GM19372 (cell line): ENCODE measurements at regions not wholly inside any gene's neighbourhood (a gene's known extent, or its start where the extent isn't known, plus 50 kb on each side); places are given as distances from the start of the nearest gene placed in this dataset.

Experiments used
- ATAC-seq: cut with Tn5 transposase; IDR thresholded peaks from one replicate; pipeline ENCODE4 v1.9.1; 2021; ENCODE audit warnings: mild to moderate bottlenecking, low read depth, moderate library complexity; ENCODE audit not compliant: unreplicated experiment

DNA sequence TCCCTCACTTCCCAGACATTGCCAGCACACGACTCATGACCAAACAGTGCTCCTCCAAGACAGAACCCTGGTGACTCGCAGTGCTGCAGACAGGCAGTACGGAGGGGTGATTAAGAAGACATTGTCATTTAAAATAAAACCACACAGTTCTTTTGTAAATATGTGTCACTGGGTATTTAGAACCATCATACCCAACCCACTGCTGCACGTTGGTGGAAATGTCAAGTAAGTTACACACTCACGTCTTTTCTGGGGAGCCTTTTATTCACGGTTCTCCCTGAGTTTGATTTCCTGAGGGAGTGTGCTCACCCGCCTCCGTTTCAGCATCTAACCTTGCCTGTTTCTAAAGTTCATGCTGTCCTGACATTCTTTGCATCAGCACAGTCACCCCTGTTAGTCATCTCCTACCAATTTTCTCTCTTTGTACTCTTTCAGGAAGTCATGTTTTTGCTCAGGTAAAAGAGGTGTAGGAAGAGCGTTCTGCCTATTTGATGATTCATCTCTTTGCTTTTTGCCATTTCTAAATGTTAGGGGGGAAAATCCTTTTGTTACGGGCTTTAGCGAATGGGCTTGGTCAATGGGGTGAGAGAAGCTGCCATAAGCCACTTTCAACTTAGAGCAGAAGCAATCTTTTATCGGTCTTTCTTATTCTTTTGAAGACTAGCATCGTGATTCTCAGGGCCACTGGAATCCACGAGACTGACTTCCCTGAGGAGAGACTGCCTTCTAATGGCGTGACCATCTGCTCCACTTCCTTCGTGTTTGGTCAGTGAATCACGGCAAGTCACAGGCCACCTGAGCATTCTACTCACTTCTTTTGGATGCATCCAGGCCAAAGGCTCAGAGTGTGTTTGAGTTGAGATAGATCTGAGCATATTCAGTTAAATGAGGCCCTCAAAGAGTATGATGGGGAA lies 512.8 kb upstream of the JARID2 start:
- ATAC-seq, result no peak

DNA sequence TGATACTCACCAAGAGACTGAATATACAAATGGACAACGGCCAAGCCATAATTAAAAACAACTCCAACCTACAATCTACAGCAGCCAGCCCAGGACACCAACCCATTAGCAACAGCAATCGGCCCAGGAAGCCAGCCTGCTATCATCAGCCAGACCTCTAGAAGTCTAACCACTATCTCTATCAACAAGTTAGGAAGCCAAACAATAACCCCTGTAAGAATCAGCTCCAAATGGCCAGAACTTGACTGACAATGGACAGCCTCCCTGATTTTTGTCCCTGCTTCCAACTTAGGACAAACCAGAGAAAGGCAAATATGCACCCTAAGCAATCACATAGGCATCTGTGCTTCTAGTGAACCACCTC lies 511.8 kb upstream of the JARID2 start:
- no peak for ATAC-seq

GRCh38 chr6:14734416-14735340 lies 511.2 kb upstream of the JARID2 start:
- ATAC-seq, result peak; percentile 93

GRCh38 chr6:14735956-14736486 lies 509.8 kb upstream of the JARID2 start:
- no peak for ATAC-seq

- ATAC-seq, result no peak
Observed at GRCh38 chr6:14736554-14736953, 509.3 kb upstream of the JARID2 start.

- ATAC-seq, result no peak
Observed at GRCh38 chr6:14738497-14738896, 507.4 kb upstream of the JARID2 start.

- no peak for ATAC-seq
Observed at GRCh38 chr6:14738933-14739332, 506.9 kb upstream of the JARID2 start.

GRCh38 chr6:14739827-14740226 lies 506.0 kb upstream of the JARID2 start:
- no peak for ATAC-seq

DNA sequence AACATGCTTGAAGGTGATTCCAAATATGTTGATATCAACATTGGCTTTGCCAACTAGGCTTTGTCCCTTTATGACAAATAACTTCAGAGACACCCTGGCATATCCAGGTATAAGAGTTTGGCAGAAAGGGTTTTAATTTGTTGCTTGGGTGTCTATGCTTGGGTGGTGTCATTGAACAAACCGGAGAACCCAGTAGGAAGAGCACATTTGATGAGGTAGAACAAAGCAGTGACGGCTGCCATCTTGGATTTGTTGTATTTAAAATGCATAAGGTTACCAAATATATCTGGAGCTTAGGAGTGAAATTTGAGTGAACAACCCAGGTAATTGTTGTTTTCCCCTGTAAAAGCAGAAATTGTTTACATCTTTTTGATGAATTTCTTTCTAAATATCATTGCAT lies 503.7 kb upstream of the JARID2 start:
- no peak for ATAC-seq

DNA sequence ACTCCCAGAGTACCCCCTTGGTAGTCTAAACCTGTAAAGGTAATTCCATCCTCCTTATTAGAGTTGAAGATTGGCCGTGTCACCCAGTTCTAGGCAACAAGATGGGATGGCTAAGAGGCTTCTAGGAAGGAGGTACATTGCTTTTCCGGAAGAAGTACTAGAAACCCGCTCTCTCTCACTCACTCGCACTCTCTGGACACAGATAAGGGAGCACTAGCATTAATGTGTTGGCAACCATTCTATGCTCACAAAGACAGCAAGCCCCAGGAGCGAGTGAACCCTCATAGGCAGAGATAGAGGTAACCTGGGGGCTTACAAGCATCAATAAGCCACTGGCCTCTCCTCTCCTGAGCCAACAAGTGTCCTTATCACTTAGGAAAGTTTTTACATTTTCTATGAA lies 503.2 kb upstream of the JARID2 start:
- ATAC-seq, result no peak

DNA sequence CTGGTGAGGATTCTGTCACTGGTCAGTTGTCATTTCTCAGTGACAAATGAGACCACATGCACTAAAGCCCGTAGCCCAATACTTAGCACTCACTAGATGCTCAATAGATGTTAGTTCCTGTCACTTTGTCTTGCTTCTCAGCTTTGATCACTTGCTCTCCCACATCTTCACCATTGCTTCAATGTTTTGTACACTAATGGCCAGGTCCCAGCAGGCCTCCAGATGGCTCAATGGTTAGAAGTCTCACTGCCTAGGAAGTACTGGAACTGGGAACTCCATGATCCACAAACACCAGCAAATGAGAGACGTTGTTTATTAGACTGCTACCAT lies 502.8 kb upstream of the JARID2 start:
- ATAC-seq, result no peak

GRCh38 chr6:14743474-14744211 lies 502.2 kb upstream of the JARID2 start:
- no peak for ATAC-seq

GRCh38 chr6:14744212-14744556 lies 501.7 kb upstream of the JARID2 start:
- ATAC-seq, result no peak

- no peak for ATAC-seq
Observed at GRCh38 chr6:14746139-14746837, 499.6 kb upstream of the JARID2 start.

- no peak for ATAC-seq
Observed at GRCh38 chr6:14747881-14748520, 497.9 kb upstream of the JARID2 start.

- no peak for ATAC-seq
Observed at GRCh38 chr6:14748679-14749078, 497.2 kb upstream of the JARID2 start.

- no peak for ATAC-seq
Observed at GRCh38 chr6:14750059-14750661, 495.7 kb upstream of the JARID2 start.

DNA sequence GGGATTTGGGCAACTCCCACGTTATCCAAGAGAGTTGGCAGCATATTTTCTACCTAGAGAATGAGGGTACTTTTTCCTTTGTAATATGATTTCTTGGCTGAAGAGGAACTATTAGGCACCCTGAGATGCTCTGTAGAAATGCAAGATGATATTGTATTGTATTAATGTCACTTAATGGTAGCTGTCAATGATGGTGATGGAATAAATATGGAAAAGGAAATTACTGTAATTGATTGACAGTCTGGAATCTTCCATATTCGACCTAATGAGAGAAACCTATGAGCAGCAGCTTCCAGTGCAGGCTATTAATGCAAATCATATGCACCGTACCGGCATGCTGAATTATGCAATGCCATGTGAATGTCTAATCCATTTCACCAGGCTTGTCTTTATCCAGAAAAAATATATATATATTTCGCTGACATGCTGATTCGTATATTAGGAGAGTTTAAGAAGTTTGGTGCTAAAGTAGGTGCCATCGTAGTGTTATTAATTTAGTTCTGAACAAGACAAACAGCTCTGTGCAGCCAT lies 494.2 kb upstream of the JARID2 start:
- no peak for ATAC-seq
